Gastroesophageal sphincter (tissue), 3 donors: ENCODE measurements at regions not wholly inside any gene's neighbourhood (a gene's known extent, or its start where the extent isn't known, plus 50 kb on each side); places are given as distances from the start of the nearest gene placed in this dataset.

Source experiments
- CTCF ChIP-seq, 4 experiments: fragments of 200-600 bp in 2 of 4; fragments of 450-650 bp in 2 of 4; sonication (generic) in 1 of 4; IDR thresholded peaks; one replicate each; pipeline ENCODE4 v1.5.1; 2017 to 2019; ENCODE audit warnings: antibody characterized with exemption in 4 of 4, mild to moderate bottlenecking in 2 of 4, moderate library complexity in 2 of 4
- POLR2A ChIP-seq, 2 donors: fragments of 450-650 bp; IDR thresholded peaks; one replicate each; pipeline ENCODE4 v1.6.1; 2017; ENCODE audit warnings: antibody characterized with exemption in 2 of 2, mild to moderate bottlenecking in 2 of 2, moderate library complexity in 1 of 2
- POLR2AphosphoS5 ChIP-seq: sonication (generic); formaldehyde crosslinking; IDR thresholded peaks from one replicate; pipeline ENCODE4 v1.6.1; 2017; ENCODE audit warnings: antibody characterized with exemption

GRCh38 chr1:221556435-221556834 is 185.5 kb downstream of the DUSP10 start:
- TF ChIP-seq CTCF (IDR thresholded peaks at IDR 0.05): no peak
- TF ChIP-seq POLR2A (IDR thresholded peaks at IDR 0.05): no peak
- TF ChIP-seq POLR2AphosphoS5: no peak
